Neural cell (in vitro differentiated cells): ENCODE measurements at regions not wholly inside any gene's neighbourhood (a gene's known extent, or its start where the extent isn't known, plus 50 kb on each side); places are given as distances from the start of the nearest gene placed in this dataset.

Experiments
- CTCF ChIP-seq: fragments of 450-650 bp; IDR thresholded peaks from 2 replicates; pipeline ENCODE4 v1.5.1; 2014; ENCODE audit warnings: antibody characterized with exemption, mild to moderate bottlenecking, moderate library complexity; ENCODE audit not compliant: poor library complexity, severe bottlenecking
- EP300 ChIP-seq: fragments of 450-650 bp; conservative IDR thresholded peaks from 2 replicates; pipeline ENCODE4 v1.6.1; 2014; ENCODE audit warnings: antibody characterized with exemption, mild to moderate bottlenecking, moderate library complexity; ENCODE audit not compliant: poor library complexity, severe bottlenecking
- POLR2AphosphoS5 ChIP-seq: IDR thresholded peaks from 2 replicates; pipeline ENCODE4 v1.6.1; 2012
- RAD21 ChIP-seq: fragments of 450-650 bp; conservative IDR thresholded peaks from 2 replicates; pipeline ENCODE4 v1.6.1; 2014; ENCODE audit warnings: antibody characterized with exemption, mild to moderate bottlenecking, moderate library complexity
- SMC3 ChIP-seq: fragments of 450-650 bp; conservative IDR thresholded peaks from 2 replicates; pipeline ENCODE4 v1.6.1; 2014; ENCODE audit warnings: antibody characterized with exemption, mild to moderate bottlenecking, moderate library complexity; ENCODE audit not compliant: poor library complexity
- TAF1 ChIP-seq: IDR thresholded peaks from 2 replicates; pipeline ENCODE4 v1.6.1; 2012; ENCODE audit warnings: low read depth
- TF ChIP-seq, protein P1 (sequence below): IDR thresholded peaks from 2 replicates; pipeline ENCODE4 v1.6.1; 2012; ENCODE audit warnings: borderline replicate concordance

DNA sequence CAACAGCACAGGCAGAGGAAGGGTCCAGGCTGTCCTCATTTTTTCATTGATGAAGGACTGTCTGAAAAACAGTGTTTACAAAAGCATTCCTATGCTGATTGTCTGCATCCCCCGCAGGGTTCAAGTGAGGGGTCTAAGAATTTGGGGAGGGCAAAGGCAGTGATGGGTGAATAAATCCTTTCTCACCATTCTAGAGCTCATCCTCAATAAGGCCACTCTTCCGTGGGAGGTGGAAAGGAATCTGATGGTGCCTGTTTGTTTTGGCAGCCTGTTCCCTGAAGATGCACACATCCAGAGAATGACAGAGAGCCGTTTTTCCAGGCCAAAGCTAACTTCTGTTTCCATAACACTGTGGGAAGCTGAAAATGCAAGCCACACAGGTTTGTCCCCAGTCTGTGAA, 164.5 kb downstream of the MOXD1 start:
- TF ChIP-seq TAF1, result no peak
- TF ChIP-seq RAD21, result no peak
- TF ChIP-seq POLR2AphosphoS5, result no peak
- TF ChIP-seq, protein P1, sequence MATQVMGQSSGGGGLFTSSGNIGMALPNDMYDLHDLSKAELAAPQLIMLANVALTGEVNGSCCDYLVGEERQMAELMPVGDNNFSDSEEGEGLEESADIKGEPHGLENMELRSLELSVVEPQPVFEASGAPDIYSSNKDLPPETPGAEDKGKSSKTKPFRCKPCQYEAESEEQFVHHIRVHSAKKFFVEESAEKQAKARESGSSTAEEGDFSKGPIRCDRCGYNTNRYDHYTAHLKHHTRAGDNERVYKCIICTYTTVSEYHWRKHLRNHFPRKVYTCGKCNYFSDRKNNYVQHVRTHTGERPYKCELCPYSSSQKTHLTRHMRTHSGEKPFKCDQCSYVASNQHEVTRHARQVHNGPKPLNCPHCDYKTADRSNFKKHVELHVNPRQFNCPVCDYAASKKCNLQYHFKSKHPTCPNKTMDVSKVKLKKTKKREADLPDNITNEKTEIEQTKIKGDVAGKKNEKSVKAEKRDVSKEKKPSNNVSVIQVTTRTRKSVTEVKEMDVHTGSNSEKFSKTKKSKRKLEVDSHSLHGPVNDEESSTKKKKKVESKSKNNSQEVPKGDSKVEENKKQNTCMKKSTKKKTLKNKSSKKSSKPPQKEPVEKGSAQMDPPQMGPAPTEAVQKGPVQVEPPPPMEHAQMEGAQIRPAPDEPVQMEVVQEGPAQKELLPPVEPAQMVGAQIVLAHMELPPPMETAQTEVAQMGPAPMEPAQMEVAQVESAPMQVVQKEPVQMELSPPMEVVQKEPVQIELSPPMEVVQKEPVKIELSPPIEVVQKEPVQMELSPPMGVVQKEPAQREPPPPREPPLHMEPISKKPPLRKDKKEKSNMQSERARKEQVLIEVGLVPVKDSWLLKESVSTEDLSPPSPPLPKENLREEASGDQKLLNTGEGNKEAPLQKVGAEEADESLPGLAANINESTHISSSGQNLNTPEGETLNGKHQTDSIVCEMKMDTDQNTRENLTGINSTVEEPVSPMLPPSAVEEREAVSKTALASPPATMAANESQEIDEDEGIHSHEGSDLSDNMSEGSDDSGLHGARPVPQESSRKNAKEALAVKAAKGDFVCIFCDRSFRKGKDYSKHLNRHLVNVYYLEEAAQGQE, result no peak
- TF ChIP-seq CTCF, result no peak
- TF ChIP-seq EP300, result no peak
- TF ChIP-seq SMC3, result no peak
